Skin of body (tissue), 1 donor: ENCODE measurements at regions not wholly inside any gene's neighbourhood (a gene's known extent, or its start where the extent isn't known, plus 50 kb on each side); places are given as distances from the start of the nearest gene placed in this dataset.

Experiments used
- DNase-seq: peaks from one replicate; lab custom pipeline; 2025; lab: John Stamatoyannopoulos, UW

DNA sequence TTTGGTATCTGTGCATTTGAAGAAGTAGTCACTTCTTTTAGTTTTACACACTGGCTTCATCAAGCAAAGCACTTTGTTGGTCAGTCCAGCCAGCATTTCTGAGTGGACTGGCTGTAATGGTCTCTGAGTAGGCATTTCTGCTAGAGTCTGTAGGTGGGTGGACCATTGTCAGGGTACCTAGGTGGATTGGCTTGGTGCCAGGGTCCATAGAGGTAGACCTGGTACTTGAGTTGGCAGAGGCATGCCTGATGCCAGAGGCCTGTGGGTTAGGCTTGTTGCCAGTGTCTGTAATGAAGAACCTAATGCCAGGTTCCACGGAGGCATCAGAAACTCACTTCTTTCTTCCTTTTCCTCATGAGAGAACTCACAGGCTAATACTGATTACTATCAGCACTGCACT, 157.9 kb upstream of the C11orf87 start:
- no peak for DNase-seq

DNA sequence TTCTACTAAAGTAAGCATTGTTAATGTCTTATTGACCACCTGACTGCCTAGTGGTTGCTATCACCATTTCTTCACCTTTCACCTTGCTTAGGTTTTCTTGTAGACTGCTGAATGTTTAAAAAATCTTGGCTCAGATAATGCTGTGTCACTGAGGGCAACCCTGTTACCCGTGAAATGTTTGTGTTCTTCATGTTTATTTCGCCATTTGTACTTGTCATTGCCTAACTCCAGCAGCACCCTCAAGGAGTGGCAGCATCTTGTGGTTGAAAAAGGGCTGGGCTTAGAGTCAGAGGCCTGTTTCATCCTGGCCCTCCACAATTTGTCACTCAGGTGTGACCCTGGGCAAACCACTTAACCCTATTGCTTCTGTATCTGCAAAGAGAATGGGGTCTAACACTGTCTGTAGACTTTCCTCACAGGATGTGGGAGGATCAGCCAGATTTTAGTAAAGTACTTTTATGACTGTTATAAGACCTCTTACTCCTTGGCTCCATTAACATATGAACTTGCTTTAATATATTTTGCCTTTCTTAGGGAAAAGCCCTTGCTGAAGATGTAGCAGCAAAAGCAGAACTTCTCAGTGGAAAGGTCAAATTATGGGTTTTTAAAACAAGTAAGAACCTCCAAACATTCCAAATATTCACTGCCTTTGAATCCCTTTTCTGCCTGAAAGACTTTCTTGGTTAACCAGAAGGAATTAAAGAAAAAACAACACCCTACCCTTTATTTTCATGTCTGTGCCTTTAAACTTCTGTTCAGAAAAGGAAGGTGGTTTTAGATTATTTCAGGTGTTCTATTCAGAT, 154.5 kb upstream of the C11orf87 start:
- DNase-seq = no peak

DNA sequence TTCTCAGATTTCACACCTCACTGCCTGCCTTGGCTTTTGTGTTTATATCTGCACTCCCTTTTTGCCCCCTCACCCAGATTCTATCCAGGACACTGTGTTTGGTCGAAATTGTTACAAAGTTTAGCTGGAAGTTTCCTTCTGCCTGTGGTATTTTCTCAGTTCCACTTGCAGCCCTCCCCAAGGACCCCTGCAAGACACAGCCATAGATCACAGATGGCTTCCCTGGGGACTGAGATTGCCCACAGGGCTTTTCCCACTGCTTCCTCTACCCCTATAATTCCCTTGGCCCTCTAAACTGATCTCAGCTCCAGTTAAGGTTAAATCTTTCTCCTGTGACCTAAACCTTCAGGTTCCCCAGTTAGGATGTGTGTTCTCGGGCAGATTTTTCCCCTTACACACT, 146.1 kb upstream of the C11orf87 start:
- no peak for DNase-seq

DNA sequence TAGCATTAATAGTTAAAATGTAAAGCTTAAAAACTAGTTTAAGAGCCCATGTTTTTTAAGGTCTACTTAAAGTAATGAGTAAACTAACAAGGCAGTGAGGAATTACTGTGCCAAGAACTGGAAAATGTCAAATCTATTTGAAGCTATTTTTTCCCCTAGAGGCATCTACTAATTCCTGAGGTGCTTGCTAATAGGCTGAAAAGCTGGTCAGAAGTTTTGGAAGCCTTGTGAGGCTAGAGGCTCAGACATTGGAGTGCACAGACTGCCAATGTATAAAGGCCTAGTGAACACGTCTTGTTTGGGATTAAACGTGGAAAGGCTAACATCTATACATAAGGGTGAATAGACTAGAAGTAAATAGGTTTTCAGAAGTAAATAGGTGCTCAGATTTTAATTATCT, 136.5 kb upstream of the C11orf87 start:
- no peak for DNase-seq

DNA sequence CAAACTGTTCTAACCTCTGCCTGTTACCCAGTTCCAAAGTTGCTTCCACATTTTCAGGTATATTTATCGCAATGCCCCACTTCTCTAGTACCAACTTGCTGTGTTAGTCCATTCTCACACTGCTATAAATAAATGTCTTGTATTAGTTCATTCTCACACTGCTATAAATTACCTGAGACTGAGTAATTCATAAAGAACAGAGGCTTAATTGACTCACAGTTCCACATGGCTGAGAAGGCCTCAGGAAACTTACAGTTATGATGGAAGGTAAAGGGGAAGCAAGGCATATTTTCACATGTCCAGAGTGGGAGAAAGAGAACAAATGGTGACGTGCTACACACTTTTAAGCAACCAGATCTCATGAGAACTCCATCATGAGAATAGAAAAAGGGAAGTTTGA, 130.4 kb upstream of the C11orf87 start:
- DNase-seq = no peak

DNA sequence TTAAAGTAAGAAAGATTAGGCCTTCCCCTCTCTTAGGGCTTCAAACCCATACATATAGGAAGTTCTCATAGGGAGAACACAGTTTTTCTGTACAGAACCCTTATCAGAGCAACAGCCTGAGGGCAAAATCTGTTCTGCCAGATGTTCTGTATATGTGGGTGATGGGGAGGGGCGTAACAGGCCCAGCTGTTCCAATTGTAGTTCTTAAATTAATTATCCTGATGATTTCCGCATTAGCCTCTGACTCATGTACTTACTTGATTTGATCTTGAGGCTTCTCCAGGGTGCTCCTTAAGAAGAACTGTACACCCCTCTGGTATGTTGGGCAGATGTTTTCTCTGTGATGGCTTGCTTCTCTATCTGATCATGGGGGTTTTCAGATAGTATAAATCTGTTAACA, 123.1 kb upstream of the C11orf87 start:
- DNase-seq = peak; percentile 38

DNA sequence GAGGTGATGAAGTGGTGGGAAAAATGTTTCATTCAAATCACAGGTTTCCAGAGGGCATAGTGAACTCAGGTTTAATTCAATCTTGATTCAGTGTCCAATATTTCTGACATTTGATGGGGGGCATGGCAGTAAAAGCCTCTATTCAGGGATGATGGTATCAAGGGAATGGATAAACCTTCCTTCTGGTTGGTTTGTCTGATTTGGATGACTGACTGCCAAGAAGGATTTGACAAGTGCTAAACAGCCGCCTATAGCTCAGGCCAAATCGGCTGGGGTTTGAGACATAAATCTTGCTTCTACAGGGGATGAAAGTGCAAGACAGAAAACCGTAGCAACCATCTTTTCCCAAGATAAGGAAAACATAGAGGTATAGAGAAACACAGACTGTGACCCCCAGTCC, 121.8 kb upstream of the C11orf87 start:
- no peak for DNase-seq

DNA sequence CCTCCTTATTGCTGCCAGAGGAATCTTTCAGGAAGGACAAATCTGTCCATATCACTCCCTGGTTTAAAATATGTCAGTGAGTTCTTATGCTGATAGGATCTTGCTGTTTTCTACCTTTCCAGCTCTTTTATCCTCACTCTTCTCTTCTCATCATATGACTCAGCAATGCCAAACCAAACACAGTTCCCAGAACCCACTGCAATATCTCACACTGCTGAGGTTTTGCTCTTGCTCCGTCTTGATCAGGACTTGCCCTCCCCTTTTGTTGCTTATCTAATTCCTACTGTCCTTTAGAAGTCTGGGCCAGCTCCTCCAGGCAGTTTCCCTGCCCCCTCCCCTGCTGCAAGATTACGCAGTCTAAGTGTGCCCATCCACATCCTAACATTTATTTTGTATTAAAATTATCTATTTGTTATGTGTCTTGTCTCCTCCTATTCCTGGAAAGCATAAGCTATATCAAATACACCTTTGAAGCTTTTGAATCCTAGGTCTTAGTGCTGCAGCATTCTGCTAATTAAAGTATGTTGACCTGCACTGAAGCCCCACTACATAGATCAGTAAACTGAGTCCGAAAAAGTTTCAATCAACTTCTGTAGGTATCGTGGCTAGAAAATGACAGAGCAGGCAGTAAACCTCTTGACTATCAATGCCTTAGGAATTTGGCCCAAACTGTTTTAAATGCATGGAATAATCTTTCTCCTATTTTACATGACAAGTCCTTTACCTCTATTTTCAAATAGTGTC, 119.2 kb upstream of the C11orf87 start:
- DNase-seq = no peak

DNA sequence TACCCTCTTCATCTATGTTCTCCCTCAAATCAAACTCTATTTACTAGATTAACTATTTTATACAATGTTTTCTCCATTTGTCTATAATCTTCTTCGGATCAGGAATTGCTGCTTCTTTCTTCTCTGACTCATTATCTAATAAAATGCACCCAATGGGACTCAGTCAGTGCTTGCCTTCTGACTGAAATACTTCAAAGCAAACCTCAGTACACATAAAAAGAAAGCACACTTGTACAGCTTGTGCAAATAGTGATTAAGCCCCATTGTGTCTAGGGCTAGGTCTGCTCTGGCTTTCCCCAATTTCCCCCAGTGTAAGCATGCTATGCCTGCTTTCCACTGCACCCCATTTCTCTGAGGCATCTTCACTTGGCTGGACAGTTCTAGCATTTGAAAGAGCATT, 118.6 kb upstream of the C11orf87 start:
- no peak for DNase-seq

DNA sequence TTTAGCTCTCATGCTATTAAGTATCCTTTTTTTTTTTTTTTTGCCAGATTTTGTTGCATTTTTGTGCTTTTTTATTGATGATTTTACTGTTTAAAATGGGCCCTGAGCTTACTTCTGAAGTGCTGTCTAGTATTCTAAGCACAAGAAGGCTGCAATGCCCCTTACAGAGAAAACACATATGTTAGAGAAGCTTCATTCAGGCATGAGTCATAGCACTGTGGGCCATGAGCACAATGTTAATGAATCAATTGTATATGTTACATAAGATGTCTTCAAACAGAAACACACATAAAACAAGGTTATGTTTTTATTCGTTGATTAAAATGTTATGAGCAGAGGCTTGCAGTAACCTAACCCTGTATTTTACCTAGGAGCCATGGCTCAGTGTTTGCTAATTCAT, 117.8 kb upstream of the C11orf87 start:
- no peak for DNase-seq

DNA sequence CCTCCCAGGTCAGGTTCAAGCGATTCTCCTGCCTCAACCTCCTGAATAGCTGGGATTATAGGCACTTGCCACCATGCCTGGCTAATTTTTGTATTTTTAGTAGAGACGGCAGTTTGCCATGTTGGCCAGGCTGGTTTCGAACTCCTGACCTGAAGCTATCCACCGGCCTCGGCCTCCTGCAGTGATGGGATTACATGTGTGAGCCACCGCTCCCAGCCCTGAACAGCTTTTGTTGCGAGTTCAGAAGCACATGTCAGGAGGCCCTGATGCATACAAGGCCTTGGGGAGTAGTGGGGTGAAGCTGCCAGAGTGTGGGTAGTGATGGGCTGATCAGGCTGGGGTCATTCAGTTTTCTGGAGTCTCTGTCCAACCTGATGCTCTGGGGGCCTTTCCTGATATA, 117.0 kb upstream of the C11orf87 start:
- DNase-seq = no peak

DNA sequence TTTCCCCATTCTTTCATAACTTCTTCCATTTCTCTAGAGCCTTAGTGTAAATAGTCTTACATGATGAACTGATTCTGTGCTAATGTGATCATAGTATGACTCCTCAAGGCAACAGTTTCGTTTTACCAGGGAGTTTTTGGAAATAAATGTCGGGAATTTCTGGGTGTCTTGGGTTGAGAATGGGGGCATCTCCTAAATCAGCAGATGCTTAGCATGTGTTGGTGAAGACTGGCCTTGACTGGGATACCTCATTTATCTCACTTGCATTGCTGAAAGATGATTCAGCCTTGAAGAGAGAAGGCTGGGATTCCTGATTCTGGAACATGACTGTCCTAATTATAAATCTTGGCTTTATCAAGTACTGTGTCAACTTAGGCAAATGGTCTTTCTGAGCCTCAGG, 115.7 kb upstream of the C11orf87 start:
- DNase-seq = no peak

DNA sequence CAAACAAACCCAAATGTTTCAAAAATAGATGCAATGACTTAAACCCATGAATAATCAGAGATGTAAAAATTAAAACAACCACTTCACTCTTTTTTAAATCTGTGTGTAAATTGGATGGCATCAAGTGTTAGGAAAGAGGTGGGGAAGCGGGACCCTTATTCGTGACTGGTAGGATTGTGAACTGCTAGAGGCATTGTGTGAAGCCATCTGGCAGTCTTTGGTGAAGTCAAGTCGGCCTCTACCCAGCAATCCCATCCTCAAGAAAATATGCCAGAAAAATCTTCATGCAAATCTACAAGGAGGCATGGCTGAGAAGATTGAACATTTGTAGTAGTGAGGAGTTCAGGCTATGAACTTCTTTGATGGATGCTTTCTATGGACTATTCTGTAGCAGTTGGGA, 114.6 kb upstream of the C11orf87 start:
- no peak for DNase-seq

DNA sequence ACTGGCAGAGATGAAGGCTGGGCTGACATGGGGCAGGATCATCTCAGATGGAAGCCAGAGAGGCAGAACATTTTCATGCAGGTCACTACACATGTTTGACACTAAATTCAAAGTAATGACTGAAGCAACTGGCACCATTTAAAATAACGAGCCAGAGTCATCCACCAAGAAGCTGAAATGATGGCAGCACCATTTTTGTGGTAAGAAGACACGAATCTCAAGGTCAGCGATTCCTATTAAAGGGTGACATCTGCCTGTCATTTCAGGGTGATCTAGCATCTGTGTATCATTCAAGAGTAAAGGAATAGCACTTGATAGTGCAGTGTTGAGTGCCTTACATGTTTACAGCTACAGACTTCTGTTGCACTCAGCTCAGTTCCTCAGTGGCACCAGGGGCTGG, 113.4 kb upstream of the C11orf87 start:
- no peak for DNase-seq

DNA sequence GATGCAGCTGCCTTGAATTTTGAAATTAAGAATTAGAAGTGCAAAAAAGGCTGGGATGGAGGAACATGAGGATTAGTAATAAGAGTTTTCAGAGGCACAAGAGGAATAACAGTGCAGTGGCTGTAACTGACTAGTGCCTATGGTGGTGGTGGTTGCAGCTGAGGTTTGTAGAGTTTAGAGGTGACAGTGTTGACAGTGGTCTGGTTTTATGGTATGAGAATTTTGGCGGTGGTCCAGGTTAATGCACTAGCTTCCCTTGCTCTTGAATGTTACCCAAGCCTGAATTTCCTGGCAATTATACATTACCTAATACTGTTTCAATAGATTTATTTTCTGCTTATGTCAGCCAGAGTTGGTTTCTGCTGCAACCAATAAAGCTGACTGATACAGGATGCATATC, 112.8 kb upstream of the C11orf87 start:
- DNase-seq = no peak

DNA sequence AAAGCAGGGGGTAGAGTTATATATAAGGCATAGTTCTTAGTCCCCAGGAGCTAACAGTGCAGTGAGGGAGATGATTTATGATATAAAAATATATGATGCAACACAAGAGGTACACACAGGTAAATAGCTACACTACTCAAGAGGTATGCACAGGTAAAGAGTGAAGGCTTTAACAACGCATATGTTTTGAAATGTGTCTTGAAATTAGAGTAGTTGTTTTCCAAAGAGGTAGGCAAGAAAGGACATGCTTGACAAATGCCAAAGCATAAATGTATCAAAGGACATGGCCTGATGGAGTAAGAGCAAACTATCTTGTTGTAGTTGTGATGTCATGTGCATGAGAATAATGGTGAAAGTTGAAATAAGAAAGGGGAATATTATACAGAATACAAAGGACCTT, 104.3 kb upstream of the C11orf87 start:
- DNase-seq = no peak

DNA sequence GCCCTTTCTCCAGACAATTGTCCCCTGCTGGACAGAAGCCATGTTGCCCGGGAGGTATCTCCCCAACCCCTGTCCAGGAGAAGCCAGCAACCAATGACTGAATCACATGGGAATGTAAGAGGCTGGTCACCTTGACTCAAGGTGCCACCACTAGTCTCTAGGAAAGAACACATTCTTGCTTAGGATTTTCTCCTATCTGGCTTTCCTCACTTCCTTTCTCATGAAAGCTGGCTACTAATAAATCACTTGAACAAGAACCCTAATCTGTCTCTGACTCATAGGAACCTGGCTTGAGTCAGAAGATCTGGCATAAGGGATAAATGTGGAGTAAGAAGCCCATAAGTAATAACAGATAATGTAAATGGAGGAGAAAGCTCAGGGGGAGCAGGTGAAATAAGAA, 101.4 kb upstream of the C11orf87 start:
- DNase-seq = no peak

DNA sequence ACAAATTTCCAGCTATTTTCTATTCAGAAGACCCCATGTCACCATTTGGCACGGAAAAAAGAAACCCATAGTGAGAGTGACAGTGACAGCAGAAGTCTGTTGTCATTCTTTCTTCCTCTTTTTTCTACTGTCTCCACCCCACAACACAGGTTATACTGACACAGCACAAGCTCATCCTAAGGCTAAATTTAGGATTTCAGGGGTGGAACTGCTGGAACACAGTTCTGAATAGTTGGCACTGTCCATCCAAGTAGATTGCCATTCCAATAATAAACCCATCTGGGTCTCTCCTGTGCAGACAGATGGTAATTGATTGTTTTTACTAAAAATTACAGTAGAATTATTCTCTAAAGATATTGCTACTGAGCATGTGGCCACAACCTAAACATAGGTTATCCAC, 95.2 kb upstream of the C11orf87 start:
- no peak for DNase-seq

DNA sequence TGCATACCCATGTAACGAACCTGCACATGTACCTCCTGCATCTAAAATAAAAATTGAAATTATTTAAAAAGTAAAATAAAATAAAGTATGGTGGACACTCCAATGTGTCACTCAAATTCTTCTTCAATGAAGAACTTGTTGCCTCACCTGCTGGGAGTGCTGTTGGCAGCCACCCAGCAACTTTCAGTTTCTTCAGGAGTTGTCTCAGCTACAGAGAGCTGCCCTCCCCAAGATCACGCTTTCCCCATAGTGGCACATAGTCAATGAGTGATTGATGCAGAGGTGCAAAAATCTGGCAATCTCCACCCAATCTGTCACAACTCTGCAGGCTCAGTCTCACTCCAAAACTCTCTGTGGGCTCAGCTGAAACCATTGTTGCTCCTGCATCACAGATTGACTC, 92.3 kb upstream of the C11orf87 start:
- no peak for DNase-seq

DNA sequence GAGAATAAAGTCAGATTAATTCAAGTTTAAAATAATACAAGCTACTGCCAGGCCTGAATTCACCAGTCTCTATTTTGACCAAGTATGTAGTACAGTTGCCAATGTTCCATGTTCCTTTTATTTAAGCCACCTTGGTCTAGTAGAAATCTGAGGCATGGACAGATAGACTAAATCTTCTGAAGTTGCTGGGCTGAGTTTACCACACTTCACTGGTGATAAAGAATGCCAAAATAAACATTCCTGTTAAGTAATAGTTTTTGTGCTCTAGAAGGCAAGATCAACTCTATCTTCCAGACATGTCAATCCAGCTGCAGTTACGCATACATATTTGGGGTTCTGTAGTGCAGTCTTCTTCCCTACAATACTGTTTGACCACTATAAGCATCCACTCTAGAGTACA, 83.9 kb upstream of the C11orf87 start:
- DNase-seq = no peak

DNA sequence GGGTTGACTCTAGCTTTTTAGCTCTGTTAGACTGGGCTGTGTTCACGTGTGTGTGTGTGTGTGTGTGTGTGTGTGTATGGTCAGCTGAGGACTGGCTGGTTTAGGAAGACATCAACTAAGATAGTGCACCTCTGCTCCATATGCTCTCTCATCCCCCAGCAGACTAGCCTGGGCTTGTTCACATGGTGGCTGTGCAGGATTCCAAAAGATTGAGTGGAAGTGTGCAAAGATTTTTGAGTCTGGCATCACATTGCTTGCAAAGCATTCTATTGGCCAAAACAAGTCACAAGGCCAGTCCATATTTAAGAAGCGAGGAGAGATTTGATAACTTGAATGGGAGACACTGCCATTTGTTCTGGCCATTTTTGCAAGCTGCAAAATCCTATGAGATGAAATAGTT, 79.7 kb upstream of the C11orf87 start:
- DNase-seq = no peak

DNA sequence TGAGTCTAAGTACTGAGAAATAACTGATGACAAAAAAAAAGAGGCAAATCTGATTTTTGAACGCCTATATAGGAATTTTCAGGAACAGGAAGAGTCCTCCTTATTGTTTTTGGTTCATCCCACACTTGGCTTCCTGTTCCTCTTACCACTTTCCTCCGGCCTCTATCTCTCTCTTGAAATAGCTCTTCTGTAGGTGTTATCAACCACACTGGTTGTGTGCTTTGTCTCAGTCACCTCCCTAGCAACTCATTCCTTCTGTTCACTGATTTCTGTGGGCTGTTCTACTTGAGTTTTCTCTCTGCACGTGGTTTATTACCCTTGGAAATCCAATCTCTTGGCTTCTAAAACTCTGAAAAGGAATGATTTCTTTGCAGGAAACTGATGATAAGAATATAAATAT, 78.7 kb upstream of the C11orf87 start:
- no peak for DNase-seq

DNA sequence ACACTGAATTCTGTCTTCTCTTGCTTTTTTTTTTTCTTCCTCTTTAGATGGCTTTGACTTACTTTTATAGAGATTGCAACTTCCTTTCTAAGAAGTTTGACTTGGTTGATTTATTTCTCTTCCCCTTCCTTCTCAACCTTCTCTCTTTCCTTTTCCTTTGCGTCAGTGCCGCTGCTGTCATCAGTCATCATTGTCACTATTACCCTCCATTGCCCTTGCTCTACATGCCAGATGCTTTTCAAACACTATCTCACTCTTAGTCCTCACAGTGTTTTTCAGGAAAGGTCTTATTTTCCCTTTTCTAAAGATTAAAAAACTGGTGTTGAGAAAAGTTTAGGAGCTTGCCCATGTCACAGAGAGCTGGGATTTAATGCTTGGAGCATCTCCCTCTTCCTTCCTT, 74.7 kb upstream of the C11orf87 start:
- DNase-seq = no peak
